Body of pancreas (tissue), 4 donors: ENCODE measurements at regions not wholly inside any gene's neighbourhood (a gene's known extent, or its start where the extent isn't known, plus 50 kb on each side); places are given as distances from the start of the nearest gene placed in this dataset.

Source experiments
- ATAC-seq: fragments of 150-250 bp; one replicate; pipeline ENCODE4 v1.9.1; 2016
- DNase-seq, 4 donors: peaks; one replicate each; pipeline ENCODE4 v3.0.0-alpha.2; 2019
- H3K27ac ChIP-seq, 4 donors: fragments of 200-600 bp; sonication (generic); 1 replicate in 3 of 4; 2 replicates in 1 of 4; pipeline versions ENCODE4 v1.5.1 to v1.6.1; 2016 to 2019; ENCODE audit warnings: mild to moderate bottlenecking in 1 of 4, mixed read lengths in 1 of 4, moderate library complexity in 1 of 4
- H3K27me3 ChIP-seq, 2 donors: fragments of 200-600 bp; sonication (generic); one replicate each; pipeline ENCODE4 v1.6.0; 2016; ENCODE audit warnings: mild to moderate bottlenecking in 1 of 2
- H3K36me3 ChIP-seq, 2 donors: fragments of 200-600 bp; sonication (generic); replicated peaks in 1 of 2; 2 replicates each; pipeline ENCODE4 v1.5.1; 2016; ENCODE audit warnings: low read depth in 2 of 2; ENCODE audit not compliant: insufficient read depth in 1 of 2
- H3K4me1 ChIP-seq: fragments of 200-600 bp; sonication (generic); one replicate; pipeline ENCODE4 v1.6.0; 2016
- H3K4me3 ChIP-seq, 2 donors: fragments of 200-600 bp; sonication (generic); 1 replicate in 1 of 2; 2 replicates in 1 of 2; pipeline ENCODE4 v1.5.1; 2016 to 2019
- H3K9me3 ChIP-seq, 3 donors: fragments of 200-600 bp; sonication (generic); 1 replicate in 2 of 3; 2 replicates in 1 of 3; pipeline ENCODE4 v1.5.1; 2016
- POLR2A ChIP-seq, 3 donors: fragments of 450-650 bp; IDR thresholded peaks; one replicate each; pipeline ENCODE4 v1.6.1; 2016; ENCODE audit warnings: antibody characterized with exemption in 3 of 3, mild to moderate bottlenecking in 2 of 3
- WGBS, 2 donors: methylation state at CpG; one replicate each; pipeline ENCODE4 v1.1.5; 2017; 5-methylcytosine and 5-hydroxymethylcytosine counted together
- intact Hi-C: fragments of 100-400 bp; cut with DNase I; formaldehyde crosslinking; loops from one replicate; pipeline ENCODE4 v1.15.1; 2023
- TF ChIP-seq, protein P1 (sequence below), 7 experiments: fragments of 450-650 bp in 4 of 7; fragments of 200-600 bp in 3 of 7; sonication (generic) in 3 of 7; IDR thresholded peaks; one replicate each; pipeline ENCODE4 v1.5.1; 2016 to 2019; ENCODE audit warnings: antibody characterized with exemption in 7 of 7

DNA sequence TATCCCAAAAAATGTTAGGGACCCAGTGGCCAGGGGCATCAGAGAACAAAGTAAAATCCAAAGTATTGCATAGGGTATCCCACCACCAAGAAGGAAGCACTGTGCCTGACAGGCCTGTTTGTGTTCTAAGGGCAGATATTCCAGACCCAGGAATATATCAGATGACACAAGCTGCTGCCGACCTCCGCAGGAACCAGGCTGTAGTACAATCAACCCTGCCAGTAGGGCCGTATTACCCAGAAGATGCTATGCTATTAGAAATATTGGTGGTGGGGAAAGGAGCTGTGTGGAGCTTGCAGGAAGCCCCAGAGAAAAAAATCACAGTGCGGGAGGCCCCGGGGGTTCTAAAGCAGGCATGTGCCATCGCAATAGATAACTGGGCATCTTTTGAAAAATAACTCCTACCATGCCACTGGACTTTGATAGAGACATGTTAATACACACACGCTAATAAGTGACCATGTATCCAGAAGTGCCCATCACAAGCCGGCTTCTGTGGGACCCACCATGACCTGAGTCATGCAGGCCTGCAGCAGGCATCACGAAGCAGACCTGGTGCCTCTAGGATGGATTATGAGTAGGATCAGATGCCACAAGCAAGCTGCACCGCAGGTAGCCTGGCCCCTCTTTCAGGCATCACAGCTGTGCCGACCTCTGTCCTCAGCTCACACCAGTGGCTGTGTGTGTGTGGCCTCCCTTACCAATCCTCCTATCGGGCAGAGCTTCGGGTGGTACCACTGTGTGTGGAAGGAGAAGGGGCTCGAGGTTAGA, 242.7 kb downstream of the BCL11B start:
- H3K4me1 ChIP-seq: no peaks in the 10 kb centered on the region
- WGBS, 2 donors: 59 to 64% methylated on average over 11 to 14 of the region's 14 CpGs
- no peak overlapping the region for H3K27ac ChIP-seq
- no peaks in the 10 kb centered on the region for H3K27me3 ChIP-seq
- no peaks in the 10 kb centered on the region for H3K36me3 ChIP-seq
- no peak for TF ChIP-seq POLR2A (IDR thresholded peaks at IDR 0.05)
- TF ChIP-seq, protein P1, sequence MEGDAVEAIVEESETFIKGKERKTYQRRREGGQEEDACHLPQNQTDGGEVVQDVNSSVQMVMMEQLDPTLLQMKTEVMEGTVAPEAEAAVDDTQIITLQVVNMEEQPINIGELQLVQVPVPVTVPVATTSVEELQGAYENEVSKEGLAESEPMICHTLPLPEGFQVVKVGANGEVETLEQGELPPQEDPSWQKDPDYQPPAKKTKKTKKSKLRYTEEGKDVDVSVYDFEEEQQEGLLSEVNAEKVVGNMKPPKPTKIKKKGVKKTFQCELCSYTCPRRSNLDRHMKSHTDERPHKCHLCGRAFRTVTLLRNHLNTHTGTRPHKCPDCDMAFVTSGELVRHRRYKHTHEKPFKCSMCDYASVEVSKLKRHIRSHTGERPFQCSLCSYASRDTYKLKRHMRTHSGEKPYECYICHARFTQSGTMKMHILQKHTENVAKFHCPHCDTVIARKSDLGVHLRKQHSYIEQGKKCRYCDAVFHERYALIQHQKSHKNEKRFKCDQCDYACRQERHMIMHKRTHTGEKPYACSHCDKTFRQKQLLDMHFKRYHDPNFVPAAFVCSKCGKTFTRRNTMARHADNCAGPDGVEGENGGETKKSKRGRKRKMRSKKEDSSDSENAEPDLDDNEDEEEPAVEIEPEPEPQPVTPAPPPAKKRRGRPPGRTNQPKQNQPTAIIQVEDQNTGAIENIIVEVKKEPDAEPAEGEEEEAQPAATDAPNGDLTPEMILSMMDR (IDR thresholded peaks at IDR 0.05): no peak
- no peak for ATAC-seq
- no peak for DNase-seq
- intact Hi-C loops: no loop called here
- H3K9me3 ChIP-seq: no peaks in the 10 kb centered on the region
- H3K4me3 ChIP-seq: no peak overlapping the region

DNA sequence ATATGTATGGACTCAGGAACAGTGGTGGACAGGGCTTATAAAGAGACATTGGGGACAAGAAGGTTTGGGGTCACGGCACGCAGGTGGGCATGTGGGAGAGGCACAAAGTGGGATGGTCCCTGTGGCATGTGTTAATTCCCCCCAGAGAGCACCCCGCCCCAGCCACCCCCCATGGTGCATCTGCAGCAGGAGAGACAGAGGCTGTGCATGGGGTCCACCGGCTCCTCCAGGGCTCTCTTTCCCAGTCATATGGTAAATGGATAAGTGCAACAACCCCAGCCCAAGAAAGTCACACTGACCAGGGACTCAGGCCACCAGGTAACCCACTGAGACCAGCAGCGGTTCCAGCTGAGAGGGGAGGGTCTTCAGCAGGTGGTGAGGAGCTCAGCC, 242.1 kb downstream of the BCL11B start:
- Histone ChIP-seq H3K4me1 (no peaks in the 10 kb centered on the region), H3K36me3 (no peaks in the 10 kb centered on the region), H3K9me3 (no peaks in the 10 kb centered on the region), H3K27ac (no peak overlapping the region), H3K27me3 (no peaks in the 10 kb centered on the region), H3K4me3 (no peak overlapping the region)
- WGBS, 2 donors: 52 to 90% methylated on average over 4 to 5 of the region's 5 CpGs
- no peak for TF ChIP-seq POLR2A (IDR thresholded peaks at IDR 0.05)
- TF ChIP-seq, protein P1 (IDR thresholded peaks at IDR 0.05): no peak
- intact Hi-C loops: no loop called here
- DNase-seq: no peak
- no peak for ATAC-seq

DNA sequence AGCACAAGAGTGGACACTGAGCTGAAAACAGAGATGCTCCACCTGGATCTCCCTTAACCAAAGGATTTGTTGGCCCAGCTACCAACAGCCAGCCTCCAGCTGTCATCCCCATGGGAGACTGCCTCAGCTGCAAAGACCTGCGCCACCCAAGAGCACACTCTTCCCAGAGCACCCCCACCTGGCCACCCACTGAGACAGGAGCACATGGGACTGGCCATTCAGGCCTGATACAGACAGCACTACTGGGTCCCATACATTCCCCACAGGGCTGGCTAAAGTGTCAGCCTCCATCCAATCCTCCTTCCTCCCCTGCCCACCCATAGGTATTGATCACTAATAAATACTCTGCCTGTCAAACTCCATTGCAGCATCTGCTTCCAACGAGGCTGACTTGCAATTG, 241.5 kb downstream of the BCL11B start:
- TF ChIP-seq, protein P1 (IDR thresholded peaks at IDR 0.05): no peak
- no peak for TF ChIP-seq POLR2A (IDR thresholded peaks at IDR 0.05)
- intact Hi-C loops: no loop called here
- Histone ChIP-seq H3K27me3 (no peaks in the 10 kb centered on the region), H3K4me1 (no peaks in the 10 kb centered on the region), H3K27ac (no peak overlapping the region), H3K9me3 (no peaks in the 10 kb centered on the region), H3K36me3 (no peaks in the 10 kb centered on the region), H3K4me3 (no peak overlapping the region)
- ATAC-seq (no peak), DNase-seq (no peak)
- 50 to 52% methylated on average over 2 of the region's 2 CpGs for WGBS, 2 donors

DNA sequence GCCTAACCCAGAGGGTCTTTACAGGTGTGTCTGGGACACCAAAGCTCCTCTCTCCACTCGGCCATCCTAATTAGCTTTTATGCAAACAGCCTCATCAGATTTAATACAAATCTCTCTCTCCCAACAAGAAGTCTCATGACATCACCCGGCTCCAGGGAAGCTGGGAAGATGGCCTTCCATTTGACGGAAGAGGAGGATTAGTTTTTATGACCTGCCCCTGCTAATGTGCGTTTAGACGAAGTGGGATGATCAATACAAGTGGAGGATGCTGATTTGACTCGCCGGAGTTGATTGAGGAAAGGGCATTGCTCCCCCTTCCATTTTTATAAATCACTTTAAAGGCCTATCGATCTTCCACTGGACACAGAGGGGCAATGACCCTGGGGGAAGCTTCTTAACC, 239.2 kb downstream of the BCL11B start:
- intact Hi-C loops: no loop called here
- 53 to 75% methylated on average over 8 of the region's 8 CpGs for WGBS, 2 donors
- no peak overlapping the region for H3K27ac ChIP-seq
- DNase-seq (no peak), ATAC-seq (no peak)
- no peak overlapping the region for H3K4me3 ChIP-seq
- H3K36me3 ChIP-seq: no peaks in the 10 kb centered on the region
- no peaks in the 10 kb centered on the region for H3K9me3 ChIP-seq
- TF ChIP-seq POLR2A (IDR thresholded peaks at IDR 0.05): no peak
- TF ChIP-seq, protein P1 (IDR thresholded peaks at IDR 0.05): no peak
- H3K27me3 ChIP-seq: no peaks in the 10 kb centered on the region
- H3K4me1 ChIP-seq: no peaks in the 10 kb centered on the region

DNA sequence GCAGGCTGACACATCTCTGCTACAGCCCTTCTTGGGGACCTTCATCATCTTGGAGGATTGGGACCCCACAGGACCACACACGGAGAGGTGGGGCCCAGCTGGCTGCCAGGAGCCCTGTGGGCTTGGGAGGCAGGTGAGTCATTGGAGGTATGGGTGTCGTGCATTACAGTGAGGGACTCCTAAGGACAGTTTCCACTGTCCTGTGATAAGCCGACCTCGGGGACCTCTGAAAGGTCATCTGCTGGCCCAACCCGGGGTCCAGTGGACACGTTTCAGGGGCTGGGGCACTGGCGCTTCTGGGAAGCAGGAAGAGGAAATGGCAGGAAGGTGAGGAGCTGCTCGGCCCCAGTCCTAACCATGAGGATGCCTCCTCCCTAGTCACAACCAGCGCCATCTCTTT, 238.0 kb downstream of the BCL11B start:
- Histone ChIP-seq H3K9me3 (no peaks in the 10 kb centered on the region), H3K4me3 (no peak overlapping the region), H3K27ac (no peak overlapping the region), H3K36me3 (no peaks in the 10 kb centered on the region), H3K27me3 (no peaks in the 10 kb centered on the region), H3K4me1 (no peaks in the 10 kb centered on the region)
- ATAC-seq (no peak), DNase-seq (no peak)
- intact Hi-C loops: no loop called here
- no peak for TF ChIP-seq POLR2A (IDR thresholded peaks at IDR 0.05)
- TF ChIP-seq, protein P1 (IDR thresholded peaks at IDR 0.05): no peak
- 69 to 79% methylated on average over 4 to 9 of the region's 9 CpGs for WGBS, 2 donors
